ENCODE measurements at regions not wholly inside any gene's neighbourhood (a gene's known extent, or its start where the extent isn't known, plus 50 kb on each side); places are given as distances from the start of the nearest gene placed in this dataset.
"Not testable (repeated sequence)": the region's sequence is repeated elsewhere in the genome, so short reads cannot be mapped to it uniquely, and the experiment has no call there.

DNA sequence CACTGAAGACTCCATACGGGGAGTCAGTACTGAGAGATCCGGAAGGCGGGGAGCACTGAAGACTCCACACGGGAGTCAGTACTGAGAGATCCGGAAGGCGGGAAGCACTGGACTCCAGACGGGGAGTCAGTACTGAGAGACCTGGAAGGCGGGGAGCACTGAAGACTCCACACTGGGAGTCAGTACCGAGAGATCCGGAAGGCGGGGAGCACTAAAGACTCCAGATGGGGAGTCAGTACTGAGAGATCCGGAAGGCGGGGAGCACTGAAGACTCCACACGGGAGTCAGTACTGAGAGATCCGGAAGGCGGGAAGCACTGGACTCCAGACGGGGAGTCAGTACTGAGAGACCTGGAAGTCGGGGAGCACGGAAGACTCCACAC is 77.2 kb downstream of the DLL1 start:
- DNase-seq (ENCODE audit: low read depth, low spot score), result not testable (repeated sequence)

DNA sequence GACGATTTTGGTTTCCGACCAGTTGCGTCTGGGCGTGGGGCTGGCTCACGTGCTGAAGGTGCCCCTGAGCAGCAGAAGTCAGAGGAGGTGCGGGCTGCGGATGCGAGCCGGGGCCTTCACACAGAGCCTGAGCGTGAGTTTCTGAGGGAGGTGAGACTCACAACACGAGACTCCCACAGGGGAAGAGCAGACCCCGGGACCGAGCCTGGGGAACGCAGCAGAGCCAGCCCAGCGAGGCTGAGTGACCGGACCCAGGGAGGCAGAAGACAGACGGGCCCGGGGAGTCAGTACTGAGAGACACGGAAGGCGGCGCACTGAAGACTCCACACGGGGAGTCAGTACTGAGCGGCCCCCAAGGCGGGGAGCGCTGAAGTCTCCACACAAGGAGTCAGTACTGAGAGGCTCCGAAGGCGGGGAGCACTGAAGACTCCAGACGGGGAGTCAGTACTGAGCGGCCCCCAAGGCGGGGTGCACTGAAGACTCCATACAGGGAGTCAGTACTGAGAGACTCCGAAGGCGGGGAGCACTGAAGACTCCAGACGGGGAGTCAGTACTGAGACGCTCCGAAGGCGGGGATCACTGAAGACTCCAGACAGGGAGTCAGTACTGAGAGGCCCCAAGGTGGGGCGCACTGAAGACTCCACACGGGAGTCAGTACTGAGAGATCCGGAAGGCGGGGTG is 77.8 kb downstream of the DLL1 start:
- DNase-seq (ENCODE audit: low read depth, low spot score), result no peak

DNA sequence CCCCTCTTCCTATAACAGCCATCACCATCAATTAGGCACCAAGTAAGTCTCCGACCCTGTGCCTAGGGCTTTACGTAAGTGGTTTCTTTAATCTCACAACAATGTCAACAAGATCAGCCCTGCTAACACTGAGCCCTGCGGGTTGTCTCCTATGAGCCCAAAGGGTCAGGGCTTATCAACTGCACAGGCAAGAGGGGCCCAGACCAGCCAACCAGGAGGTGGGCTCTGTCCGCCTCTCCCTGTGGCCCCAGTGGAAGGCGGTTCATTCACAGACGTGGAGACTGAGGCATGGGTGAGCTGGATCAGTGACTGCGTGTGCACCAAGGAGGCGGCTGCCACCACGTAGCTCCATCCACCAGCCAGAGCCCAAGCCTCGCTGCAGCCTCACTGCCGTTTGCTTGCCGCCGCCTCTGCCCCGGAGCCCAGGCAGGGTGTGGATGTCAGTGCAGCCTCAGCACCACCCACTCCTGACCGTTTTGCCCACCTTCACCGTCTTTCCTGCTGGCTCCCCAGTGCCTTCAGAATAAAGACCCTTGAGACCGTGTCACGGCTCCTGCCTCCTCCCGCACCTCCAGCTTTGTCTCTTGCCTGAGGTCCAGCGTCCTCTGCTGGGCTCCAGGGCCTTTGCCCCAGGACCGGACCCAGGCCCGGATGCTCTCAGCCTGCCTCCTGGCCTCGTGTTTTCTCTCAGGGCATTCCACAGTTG is 78.7 kb downstream of the DLL1 start:
- no peak for DNase-seq (ENCODE audit: low read depth, low spot score)

DNA sequence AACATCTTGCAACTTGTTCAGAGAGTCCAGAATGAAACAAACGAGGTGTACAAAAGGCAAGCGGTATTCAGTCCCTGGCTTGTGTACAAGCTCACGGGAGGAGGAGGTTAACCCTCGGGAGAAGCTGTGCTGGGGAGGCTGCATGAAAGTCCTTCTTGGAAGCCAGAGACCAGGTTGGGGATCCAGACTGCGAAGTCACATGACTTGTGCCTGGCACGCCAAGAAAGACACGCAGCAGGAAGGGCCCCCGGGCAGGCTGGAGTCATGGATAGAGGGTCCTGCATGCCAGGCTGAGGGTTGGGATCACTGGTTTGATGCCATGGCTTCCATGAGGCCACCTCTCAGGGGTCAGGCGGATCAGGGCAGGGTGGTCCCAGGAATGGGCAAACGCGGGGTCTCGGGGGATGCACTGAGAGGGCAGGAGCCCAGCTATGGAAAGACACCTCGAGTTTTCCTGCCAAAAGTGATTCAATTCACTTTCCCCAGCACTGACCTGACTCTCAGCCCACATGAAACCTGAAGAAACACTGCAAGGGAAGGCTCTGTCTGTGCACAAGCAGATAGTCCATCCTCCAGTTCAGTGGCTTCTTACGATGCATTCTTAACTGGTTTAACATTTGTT is 79.4 kb downstream of the DLL1 start:
- DNase-seq (ENCODE audit: low read depth, low spot score), result no peak

DNA sequence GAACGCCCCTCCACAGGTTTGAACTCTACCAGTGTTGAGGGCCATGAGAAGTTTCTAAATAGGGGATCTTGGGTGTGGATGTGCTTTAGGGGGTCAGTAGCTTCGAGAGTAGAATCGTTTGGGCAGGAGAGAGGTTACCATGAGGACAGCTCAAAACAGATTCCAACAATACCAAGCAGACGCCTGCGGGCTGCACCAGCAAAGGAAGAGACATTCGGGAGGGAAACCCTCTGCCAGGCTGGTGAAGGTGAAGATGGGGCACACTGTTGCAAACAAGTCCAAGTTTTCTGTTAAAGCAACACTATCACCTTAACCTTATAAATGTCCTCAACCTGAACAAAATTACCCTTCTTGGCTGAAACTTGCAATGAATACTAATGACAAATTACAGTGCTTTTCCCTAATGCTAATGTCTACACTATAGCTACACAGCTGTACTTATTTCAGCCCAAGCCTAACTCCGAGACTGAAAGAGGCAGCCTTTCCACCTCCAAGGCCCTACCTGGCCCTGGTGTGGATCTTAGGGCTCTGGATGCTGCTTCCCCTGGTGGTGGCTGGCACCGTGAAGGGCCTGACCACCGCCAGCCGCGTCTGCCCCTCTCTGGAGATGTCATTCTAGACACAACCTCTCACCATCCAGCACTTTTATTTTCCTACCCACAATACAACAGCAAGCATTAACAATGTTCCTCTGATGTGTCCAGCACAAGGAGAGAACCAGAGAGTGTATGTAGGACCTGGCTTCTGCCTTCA is 80.1 kb downstream of the DLL1 start:
- DNase-seq (ENCODE audit: low read depth, low spot score), result no peak

DNA sequence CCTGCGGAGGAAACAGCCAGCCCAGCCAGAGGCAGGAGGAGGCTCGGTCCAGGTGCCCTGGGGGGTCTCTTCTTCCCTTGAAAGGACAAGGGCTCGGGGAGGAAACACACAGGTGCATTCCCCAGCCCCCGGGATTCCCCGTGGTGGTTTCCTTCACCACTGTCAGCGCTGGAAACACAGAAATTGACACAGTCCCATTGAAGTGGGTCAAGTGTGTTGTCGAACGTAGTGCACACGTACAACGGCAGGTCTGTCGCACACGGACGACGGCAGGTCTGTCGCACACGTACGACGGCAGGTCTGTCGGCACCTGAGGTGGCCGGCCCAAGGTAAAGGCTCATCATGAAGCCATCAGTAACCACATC is 80.9 kb downstream of the DLL1 start:
- no peak for DNase-seq (ENCODE audit: low read depth, low spot score)

DNA sequence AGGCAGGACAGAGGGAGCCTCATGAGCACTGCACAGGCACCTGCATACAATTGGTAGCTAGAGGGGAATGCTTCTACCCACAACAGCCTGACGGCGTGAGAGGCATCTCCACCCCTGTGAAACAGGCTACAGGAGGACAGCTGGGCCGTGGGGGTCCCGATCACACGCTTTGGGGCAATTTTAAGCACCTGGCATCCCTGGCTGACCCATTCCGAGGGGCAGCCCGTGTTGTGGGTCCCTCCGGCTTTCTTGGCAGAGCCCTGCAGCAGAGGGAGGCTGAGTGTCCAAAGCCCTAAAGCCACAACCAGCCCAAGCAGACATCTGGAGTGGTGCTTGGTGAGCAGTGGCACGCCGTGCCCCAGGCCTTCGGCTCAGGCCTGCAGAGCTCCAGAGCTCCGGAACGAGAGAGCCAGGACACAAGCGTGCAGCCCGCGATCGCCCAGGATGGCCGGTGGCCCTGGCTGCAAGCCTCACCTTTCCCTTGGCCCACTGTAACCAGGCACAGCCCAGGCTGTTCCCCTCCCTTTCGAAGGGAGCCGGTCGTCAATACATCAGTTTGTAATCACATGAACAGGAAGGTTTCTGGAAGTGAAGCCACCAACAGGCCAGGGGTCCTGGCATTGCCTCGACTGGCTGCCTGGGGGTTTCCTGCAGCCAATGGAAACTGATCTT is 81.4 kb downstream of the DLL1 start:
- no peak for DNase-seq (ENCODE audit: low read depth, low spot score)

DNA sequence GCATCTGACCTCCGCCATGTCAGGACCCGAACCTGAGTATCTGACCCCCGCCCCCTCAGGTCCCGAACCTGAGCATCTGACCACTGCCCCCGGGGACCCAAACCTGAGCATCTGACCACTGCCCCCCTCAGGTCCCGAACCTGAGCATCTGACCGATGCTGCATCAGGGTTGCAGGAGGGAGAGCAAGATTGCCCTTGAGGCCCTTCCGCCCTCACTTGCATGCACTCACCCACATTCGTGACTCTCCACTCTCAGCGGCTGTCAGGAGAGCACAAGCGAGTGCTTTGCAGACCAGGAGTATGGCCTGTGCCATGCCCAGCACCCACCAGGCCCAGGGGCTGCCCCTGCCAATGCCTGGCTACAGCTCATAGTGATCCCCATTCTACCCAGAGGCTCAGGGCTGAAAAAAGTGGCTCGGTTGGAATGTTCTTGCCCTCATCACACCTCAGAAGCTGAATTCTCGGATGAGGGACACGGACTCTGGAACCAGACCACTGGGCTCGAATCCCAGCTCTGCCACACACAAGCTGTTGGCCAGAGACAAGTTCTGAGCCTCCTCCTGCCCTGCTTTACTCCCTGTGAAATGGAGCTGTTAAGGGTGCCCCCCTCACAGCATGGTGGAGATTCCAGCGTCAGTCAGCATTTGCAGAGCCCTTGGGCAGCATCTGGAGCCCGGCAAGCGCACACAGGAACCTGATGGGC is 82.1 kb downstream of the DLL1 start:
- DNase-seq (ENCODE audit: low read depth, low spot score), result no peak

DNA sequence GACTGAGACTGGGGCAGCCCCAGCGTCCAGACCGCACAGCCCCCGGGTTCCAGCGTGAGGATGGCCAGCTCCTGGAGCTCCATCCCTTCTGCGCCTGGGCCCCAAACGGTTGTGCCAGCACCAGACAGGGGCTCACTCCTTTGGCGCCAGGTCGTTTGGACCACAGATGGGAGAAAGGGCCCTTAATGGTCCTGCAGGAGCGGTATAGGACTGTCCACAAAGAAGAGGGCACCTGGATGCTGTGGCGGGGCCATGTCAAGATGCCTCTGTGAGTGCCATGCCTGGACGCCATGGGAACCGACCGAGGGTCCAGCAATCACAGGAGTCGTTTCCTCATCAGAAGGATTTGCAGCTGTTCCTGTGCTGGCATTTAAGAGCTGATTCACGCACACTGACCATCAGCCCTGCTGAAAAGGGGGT is 82.7 kb downstream of the DLL1 start:
- DNase-seq (ENCODE audit: low read depth, low spot score), result no peak

DNA sequence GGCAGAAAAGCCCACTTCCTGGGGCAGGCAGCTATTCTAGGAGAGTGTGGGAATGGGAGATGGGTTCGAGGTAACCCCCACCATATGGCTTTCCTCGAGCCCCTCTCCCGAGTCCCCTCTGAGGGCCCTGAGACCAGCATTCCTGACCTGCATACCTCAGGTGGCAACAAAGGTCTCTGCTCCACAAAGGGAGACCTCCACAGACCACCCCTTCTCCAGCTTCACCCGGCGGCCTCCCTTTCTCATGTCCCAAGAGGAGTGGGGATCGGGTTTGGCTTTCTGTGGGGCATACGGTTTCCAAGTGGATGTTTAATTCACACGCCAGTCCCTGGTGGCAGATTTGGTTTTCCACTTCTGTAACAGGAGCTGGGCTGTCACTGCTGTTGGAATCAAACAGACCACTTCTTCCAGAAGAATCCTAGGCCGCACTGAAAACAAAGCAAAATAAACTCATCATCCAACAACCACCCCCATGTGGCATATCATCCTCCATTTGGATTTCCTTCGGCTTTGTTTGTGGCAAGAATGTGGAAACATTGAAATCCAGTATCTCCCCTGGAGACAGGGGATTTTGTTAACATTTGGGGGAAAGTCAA is 83.2 kb downstream of the DLL1 start:
- no peak for DNase-seq (ENCODE audit: low read depth, low spot score)

DNA sequence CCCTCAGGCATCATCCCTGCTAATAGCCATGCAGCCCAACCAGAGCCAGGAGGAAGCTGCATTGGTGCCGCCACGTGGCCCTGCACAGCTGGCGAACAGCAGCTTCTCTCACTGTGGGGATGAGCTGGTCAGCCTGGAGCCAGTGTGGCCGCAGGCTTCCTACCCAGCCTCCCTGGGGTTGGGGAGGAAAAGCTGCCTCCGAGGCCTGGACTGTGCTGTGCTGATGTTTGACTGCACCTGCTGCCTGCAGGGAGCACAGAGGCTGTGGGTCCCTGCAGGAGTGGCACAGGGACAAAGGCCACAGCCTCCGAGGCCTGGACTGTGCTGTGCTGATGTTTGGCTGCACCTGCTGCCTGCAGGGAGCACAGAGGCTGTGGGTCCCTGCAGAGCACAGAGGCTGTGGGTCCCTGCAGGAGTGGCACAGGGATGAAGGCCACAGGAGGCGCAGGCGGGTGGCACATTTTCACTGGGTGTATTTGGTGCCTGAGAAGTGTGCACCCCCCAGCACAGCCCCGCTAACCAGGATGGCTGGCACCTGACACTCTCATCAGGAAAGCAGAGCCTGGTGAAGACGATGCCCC is 83.9 kb downstream of the DLL1 start:
- DNase-seq (ENCODE audit: low read depth, low spot score), result no peak

DNA sequence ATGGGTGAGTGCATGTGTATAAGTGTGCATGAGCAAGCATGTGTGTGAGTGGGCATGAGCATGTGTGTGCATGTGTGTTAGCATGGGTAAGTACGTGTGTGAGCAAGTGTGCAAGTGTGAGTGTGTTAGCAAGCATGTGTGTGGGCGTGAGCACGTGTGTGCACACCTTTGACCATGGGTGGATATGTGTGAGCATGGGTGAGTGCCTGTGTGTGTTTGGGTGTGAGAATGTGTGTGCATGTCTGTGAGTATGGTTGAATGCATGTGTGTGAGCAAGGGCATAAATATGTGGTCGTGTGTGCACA is 84.6 kb downstream of the DLL1 start:
- no peak for DNase-seq (ENCODE audit: low read depth, low spot score)

DNA sequence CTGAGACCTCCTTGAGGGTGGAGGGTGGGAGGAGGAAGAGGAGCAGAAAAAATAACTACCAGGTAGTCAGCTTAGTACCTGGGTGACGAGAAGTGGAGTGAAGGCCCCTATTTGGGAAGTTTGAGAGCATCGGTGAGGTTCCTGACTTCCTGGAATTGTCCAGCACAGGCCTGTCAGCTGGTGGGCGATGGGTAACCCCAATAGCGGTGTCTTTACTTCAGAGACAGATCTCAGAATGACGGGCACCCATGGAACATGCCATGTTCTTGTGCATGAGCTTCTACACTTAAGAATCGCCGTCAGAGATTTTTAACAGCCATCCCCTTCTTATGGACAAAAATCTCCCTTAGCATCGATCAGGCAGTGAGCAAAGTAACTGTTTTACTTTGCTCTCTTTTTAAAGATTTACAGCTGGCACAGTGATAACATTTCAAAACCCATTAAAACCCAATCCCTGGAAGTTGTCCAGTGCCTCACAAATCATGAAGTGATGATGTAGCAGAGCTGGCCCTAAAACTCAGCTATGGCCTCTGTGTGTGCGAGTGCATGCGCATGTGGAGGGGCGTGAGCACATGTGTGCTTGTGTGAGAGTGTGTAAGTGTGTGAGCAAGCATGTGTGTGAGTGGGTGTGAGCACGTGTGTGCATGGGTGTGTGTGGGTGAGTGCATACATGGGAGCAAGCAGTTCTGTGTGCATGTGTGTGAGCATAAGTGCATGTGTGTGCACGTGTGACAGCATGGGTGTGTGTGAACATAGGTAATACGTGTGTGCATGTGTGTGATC is 85.2 kb downstream of the DLL1 start:
- DNase-seq (ENCODE audit: low read depth, low spot score), result no peak

DNA sequence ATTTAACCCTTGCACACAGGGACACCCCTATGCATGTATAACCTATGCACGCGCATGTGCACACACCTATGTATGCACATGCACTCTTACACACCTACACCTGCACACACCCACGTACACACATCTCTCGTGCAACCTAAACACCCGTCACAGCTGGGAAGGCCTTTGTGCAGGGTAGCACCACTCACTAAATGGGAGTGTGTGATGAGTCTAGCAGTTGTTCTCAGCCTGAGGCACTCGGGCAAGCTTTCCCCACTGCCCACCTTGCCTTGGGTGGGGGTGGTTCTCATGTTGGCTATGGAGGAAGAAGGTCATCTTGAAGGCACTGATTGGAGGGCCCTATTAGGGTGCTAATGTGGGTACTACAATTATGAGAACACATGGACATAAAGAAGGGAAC is 85.8 kb downstream of the DLL1 start:
- no peak for DNase-seq (ENCODE audit: low read depth, low spot score)

DNA sequence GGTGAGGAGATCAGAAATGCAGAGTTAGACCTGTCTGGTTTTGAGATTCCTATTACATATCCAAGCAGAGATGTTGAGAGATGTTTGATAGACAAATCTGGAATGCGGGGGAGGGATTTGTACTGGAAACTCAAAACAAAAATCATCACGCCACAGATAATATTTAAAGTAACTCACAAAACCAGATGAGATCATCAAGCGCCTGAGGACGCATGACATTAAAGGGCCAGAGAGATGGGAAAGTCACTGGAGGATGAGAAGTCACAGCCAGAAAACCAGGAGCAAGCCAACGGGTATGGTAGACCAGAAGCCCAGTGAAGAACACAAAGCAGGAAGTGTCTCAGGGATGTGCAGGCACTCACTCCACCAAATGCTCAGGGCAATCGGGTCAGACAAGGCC is 87.7 kb downstream of the DLL1 start:
- DNase-seq (ENCODE audit: low read depth, low spot score), result no peak

DNA sequence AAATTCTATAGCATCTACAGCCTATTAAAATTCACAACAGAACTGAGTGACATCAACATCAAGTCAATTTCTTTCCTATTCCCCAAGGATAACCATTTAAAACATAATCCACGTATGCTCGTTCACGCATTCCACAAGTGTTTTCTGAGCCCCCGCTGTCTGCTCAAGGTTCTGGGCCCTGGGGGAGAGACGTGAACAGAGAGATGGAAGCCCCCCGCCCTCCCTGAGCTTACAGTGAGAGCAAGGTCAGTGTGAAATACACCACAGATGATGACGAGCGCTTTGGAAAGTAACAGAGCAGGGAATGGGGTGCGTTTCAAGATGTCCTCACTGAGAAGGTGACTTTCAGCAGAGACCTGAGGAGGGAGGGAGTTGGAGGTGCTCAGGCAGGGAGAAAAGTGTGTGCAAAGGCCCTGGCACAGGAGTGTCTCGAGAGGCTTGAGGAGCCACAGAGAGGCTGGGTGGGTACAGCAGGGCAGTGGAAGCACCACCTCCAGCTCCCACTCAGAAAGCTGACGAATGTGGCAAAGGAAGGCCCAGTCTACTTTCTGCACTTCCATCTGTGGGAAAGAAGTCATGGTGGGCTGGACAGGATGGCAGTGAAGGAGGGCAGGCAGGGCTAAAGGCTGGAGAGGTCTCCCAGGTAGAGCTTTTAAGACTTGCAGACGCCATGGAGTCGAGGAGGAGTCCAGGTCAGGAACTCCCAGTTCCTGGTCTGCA is 88.3 kb downstream of the DLL1 start:
- DNase-seq (ENCODE audit: low read depth, low spot score), result no peak

DNA sequence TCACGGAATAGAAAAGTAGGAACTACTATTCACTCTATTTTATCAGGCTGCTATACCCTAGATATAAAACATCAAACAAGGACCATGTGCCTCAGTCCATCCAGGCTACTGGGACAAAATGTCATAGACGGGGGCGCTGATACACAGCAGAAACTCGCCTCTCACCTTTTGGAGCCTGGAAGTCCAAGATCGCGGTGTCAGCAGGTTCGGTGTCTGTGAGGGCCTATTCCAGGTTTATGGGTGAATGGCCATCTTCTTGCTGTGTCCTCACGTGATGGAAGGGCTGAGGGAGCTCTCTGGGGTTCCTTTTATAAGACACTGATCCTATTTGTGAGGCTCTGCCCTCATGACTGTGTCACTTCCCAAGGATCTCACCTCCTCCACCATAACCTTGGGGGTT is 89.5 kb downstream of the DLL1 start:
- DNase-seq (ENCODE audit: low read depth, low spot score), result no peak

DNA sequence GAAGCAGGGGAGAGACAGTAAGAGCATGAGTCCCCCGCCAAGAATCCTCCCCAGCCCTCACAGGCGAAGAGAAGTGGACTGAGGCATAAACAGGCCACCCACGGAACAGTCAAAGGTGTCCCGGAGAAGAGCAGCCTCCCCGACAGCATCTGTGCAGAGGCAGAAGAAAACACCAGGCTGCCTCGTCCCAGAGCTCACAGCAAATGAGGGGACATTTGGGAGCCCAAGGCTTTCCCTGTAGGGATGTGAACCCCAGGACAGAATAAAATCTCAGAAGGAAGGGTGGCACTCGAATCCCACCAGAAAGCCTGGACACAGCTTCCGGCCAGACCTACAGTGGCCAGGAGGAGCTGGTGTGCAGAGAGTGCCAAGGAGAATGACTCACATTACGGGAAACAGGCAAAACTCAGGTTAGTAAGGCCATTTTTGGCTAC is 90.4 kb downstream of the DLL1 start:
- DNase-seq (ENCODE audit: low read depth, low spot score), result no peak

DNA sequence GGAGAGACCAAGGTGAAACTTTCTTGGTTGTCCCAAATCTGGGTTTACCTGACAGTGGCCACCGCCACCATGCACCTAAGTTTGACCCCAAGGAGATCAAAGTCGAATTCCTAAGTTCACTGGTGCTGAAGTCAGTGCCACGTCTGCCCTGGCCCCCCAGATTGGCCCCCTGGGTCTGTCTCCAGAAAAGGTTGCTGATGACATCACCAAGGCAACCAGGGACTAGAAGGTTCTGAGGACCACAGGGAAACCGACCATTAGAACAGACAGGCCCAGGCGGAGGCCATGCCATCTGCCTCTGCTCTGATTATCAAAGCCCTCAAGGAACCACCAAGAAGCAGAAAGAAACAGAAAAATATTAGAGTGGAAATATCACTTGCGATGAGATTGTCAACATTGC is 91.2 kb downstream of the DLL1 start:
- no peak for DNase-seq (ENCODE audit: low read depth, low spot score)
